ENCODE measurements at regions not wholly inside any gene's neighbourhood (a gene's known extent, or its start where the extent isn't known, plus 50 kb on each side); places are given as distances from the start of the nearest gene placed in this dataset.
"Not testable (repeated sequence)": the region's sequence is repeated elsewhere in the genome, so short reads cannot be mapped to it uniquely, and the experiment has no call there.

GRCh38 chr3:117011687-117012250 is 302.2 kb downstream of the TUSC7 start:
- DNase-seq = no peak

DNA sequence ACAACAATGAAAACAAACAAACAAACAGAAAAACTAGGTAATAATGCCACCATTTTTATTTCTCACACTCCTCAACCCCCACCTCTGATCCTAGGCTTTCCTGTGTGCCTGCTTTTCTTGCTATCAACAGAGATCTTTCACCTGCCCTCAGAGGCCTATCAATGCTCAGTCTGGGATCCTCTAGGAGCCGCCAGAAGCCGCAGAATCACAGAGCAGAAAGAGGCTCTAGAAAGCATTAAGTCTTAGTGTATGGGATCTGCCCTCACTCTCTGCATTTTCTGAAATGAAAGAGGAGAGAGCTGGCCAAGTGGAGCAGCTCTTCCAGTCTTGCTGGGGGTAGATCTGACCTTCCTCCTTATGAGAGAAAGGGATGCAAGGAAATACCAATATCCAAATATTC is 306.8 kb downstream of the TUSC7 start:
- no peak for DNase-seq

- no peak for DNase-seq
Observed at GRCh38 chr3:117017135-117017894, 307.7 kb downstream of the TUSC7 start.

DNA sequence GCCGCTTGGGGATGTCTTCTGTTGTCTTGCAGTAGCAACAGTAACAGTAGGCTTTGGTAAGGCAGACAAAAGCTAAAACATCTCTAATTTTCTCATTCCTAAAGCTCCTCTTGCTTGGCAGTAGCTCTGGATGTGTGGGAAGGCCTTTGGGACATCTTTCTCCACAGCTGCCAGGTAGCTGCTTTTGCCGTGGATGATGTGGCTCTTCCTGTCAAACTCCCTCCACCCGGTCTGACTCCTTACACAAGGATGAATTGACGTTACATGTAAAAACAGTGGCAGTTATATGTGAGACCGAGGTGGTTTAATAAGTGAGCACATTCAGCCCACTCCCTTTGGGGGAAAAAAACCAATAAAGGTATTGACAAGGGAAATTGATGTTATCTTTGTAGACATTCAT is 309.1 kb downstream of the TUSC7 start:
- DNase-seq = no peak

- peak; percentile 20 to 39 for DNase-seq
Observed at GRCh38 chr3:117019082-117019713, 309.6 kb downstream of the TUSC7 start.

DNA sequence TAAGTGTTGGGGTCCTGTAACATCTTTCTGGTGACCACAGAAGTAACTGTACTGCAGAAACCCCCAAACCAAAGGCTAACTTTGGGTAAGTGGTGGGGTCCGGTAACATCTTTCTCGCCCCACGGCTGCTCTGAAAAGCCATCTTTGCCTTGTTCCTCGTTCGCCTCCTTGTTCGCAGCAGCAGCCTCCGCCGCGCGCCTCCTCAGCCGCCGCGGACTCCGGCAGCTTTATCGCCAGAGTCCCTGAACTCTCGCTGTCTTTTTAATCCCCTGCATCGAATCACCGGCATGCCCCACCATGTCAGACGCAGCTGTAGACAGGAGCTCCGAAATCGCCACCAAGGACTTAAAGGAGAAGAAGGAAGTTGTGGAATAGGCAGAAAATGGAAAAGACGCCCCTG is 316.8 kb downstream of the TUSC7 start:
- no peak for DNase-seq

DNA sequence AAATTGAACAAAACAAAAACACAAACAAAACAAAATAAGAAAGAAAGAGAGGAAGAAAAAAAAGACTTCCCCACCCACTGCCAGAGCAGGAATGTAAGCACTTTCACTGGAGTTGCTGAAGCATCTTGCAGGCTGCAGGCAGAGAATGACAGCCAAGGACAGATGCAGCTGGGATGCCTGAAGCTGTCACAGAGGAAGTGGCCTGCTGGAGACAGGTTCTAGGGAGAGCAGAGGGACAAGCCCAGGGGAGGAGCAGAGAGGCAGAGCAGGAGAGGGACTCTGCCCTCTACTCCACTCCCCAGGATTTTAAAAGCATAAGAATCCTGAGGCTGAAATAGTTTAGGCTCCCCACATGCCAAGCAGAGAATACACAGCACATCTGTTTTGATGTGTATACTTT is 326.2 kb downstream of the TUSC7 start:
- no peak for DNase-seq

- DNase-seq = no peak
Observed at GRCh38 chr3:117036259-117036799, 326.8 kb downstream of the TUSC7 start.

- no peak for DNase-seq
Observed at GRCh38 chr3:117045143-117045542, 335.6 kb downstream of the TUSC7 start.

- no peak for DNase-seq
Observed at GRCh38 chr3:117047951-117048705, 338.5 kb downstream of the TUSC7 start.

GRCh38 chr3:117052395-117052794 is 342.8 kb downstream of the TUSC7 start:
- DNase-seq = no peak

- no peak for DNase-seq
Observed at GRCh38 chr3:117054556-117054955, 345.0 kb downstream of the TUSC7 start.

DNA sequence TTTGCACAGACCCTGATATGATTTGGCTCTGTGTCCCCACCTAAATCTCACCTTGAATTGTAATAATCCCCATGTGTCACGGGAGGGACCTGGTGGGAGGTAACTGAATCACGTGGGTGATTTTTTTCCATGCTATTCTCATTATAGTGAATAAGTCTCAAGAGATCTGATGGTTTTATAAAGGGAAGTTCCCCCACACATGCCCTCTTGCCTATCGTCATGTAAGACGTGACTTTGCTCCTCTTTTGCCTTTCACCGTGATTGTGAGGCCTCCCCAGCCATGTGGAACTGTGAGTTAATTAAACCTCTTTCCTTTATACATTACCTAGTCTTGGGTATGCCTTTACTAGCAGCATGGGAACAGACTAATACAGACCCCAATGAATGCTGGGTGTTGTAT is 347.4 kb downstream of the TUSC7 start:
- DNase-seq = not testable (repeated sequence)

GRCh38 chr3:117059067-117059955 is 349.7 kb downstream of the TUSC7 start:
- DNase-seq = no peak

DNA sequence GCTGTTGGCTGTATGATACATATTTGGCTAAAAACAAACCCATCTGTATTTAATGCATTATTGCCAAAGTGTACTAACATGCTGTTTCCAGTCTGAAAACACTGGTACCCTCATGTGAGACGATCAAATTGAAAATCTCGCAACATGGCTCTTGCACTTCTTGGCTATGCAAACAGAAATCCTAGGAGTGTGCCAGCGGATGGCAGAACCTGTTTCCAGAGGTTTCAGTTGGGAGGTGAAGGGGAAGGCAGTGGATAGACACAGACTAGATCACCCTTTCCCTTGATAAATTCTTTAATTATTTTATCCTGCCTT is 350.3 kb downstream of the TUSC7 start:
- DNase-seq = no peak

GRCh38 chr3:117063930-117064329 is 354.4 kb downstream of the TUSC7 start:
- no peak for DNase-seq

DNA sequence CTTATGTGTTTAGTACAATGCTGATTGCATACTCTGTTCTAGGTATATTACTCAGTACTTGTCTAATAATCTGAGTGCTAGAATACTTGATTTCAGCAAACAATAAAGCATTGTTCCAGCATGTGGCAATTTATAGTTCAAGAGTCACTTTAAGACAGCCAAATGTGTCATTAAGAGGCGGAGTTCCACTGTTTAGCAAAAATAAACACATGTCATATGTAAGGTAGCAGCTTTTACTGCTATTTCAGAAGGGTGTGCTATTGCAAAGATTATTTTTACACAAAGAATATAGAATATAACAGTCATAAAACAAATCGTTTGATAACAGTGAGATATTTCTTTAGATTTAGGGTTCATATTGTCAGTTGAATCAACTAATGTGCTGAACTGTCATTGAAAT is 358.7 kb downstream of the TUSC7 start:
- no peak for DNase-seq

- no peak for DNase-seq
Observed at GRCh38 chr3:117074826-117075225, 365.2 kb downstream of the TUSC7 start.

DNA sequence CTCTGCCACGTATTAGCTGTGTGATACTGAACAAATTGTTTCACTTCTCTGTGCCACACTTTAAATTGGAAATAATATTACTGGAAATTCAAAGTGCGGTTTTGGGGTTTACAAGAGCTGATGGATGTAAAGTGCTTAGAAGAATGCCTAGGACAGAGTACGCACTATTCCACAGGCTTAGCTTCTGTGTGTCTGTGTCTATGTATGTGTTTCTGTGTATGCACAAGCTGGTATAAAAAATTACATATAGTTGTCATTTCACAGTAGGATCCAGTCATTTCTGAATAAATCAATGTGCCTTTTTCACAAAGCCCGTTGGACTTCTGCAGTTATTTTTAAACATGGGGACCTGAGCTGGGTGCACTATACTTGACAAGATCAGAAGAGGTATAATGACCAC is 370.4 kb downstream of the TUSC7 start:
- no peak for DNase-seq

GRCh38 chr3:117080872-117081271 is 371.3 kb downstream of the TUSC7 start:
- DNase-seq = no peak

DNA sequence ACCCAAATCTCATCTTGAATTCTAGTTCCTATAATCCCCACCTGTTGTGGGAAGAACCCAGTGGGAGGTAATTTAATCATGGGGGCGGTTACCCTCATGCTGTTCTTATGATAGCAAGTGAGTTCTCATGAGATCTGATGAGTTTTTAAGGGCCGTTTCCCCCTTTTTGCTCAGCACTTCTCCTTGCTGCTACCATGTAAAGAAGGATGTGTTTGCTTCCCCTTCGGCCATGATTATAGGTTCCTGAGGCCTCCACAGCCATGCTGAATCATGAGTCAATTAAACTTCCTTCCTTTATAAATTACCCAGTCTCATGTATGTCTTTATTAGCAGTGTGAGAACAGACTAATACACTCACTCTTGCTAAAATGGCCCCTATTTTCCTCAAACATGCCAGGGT is 374.7 kb downstream of the TUSC7 start:
- no peak for DNase-seq

GRCh38 chr3:117084739-117085270 is 375.2 kb downstream of the TUSC7 start:
- DNase-seq = no peak

Data from activated T-cell treated with anti-CD3 and anti-CD28 coated beads, Interleukin-2, amount 50 U/mL, for 48 hours (primary cell).